ENCODE measurements at regions not wholly inside any gene's neighbourhood (a gene's known extent, or its start where the extent isn't known, plus 50 kb on each side); places are given as distances from the start of the nearest gene placed in this dataset.

DNA sequence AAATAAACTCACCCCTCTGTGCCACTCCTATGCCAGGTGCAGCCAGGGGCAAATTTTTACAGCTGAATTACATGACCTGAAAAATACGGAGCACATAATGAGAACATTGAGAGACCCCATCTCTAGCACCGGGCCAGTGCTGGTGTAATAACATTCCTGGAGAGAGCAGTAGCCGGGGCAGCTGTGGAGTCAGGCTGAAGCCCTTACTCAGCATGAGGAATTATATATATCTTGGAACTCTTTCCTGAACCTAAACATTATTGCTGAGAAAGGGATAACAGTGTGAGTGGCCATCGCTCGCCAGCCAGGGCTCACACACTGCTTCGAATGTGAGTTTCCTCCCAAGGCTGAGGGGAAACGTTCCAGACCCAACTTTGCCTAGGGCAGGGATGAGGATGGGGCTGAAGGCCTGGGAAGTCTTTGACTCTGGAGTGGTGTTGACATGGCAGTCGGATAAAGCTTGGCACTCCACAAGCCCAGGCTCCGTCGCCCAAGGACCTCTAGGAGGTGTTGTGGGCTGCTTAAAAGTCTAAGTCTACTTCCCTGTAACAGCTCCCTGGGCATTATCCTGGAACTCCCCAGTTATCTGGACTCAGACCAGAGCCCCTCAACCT, 269.8 kb downstream of the CDC5L start:
- H3K9me3 Mint-ChIP-seq, result peaks cover 3% of the 10 kb centered on the region
- DNase-seq, result no peak
- intact Hi-C loops (cut with micrococcal nuclease), result no loop called here
- H3K27me3 Mint-ChIP-seq, result peaks cover 14% of the 10 kb centered on the region
- no peak for ATAC-seq (ENCODE audit: low read depth)
- ChIA-PET CTCF (interaction anchor here (1.3 to 6.6 kb wide), 5 partner anchors 18 to 1271 kb away, joined by 3 to 176 read pairs (median 10); no protein-coding TSS in a partner anchor), POLR2A (interaction anchor here (1.7 kb wide), 1 partner anchor 1057 kb away, joined by 3 read pairs; no protein-coding TSS in a partner anchor)
- TF ChIP-seq, protein P1, sequence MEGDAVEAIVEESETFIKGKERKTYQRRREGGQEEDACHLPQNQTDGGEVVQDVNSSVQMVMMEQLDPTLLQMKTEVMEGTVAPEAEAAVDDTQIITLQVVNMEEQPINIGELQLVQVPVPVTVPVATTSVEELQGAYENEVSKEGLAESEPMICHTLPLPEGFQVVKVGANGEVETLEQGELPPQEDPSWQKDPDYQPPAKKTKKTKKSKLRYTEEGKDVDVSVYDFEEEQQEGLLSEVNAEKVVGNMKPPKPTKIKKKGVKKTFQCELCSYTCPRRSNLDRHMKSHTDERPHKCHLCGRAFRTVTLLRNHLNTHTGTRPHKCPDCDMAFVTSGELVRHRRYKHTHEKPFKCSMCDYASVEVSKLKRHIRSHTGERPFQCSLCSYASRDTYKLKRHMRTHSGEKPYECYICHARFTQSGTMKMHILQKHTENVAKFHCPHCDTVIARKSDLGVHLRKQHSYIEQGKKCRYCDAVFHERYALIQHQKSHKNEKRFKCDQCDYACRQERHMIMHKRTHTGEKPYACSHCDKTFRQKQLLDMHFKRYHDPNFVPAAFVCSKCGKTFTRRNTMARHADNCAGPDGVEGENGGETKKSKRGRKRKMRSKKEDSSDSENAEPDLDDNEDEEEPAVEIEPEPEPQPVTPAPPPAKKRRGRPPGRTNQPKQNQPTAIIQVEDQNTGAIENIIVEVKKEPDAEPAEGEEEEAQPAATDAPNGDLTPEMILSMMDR (IDR thresholded peaks at IDR 0.05), result no peak
- no peaks in the 10 kb centered on the region for H3K36me3 Mint-ChIP-seq (ENCODE audit: low read depth)
- no peak overlapping the region for H3K27ac Mint-ChIP-seq
- no peak overlapping the region for H3K4me3 Mint-ChIP-seq
- H3K4me1 Mint-ChIP-seq, result peaks cover 2% of the 10 kb centered on the region

DNA sequence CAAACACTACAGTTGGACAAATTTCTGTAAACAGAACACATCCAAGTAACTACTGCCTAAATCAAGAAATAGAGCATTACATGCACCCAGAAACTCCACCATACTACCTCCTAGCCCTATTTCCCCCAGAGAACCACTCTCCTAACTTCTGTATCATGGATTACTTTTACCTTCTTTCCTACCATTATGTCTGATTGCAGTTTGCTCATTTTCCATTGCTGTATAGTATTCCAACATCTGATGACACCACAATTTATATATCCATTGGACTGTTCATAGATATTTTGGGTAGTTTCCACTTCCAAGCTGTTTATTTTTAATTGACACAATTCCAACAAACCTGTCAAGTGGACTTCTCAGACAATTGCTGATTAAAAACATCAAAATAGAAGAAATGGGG, 271.1 kb downstream of the CDC5L start:
- peaks cover 3% of the 10 kb centered on the region for H3K9me3 Mint-ChIP-seq
- DNase-seq (no peak), ATAC-seq (ENCODE audit: low read depth) (no peak)
- no peak overlapping the region for H3K27ac Mint-ChIP-seq
- H3K4me3 Mint-ChIP-seq, result no peak overlapping the region
- TF ChIP-seq, protein P1 (IDR thresholded peaks at IDR 0.05), result no peak
- peaks cover 10% of the 10 kb centered on the region for H3K27me3 Mint-ChIP-seq
- peaks cover 2% of the 10 kb centered on the region for H3K4me1 Mint-ChIP-seq
- ChIA-PET POLR2A (no interaction called here), CTCF (interaction anchor here (1.4 kb wide), 1 partner anchor 1264 kb away, joined by 3 read pairs; no protein-coding TSS in a partner anchor)
- H3K36me3 Mint-ChIP-seq (ENCODE audit: low read depth), result no peaks in the 10 kb centered on the region
- intact Hi-C loops (cut with micrococcal nuclease), result no loop called here

DNA sequence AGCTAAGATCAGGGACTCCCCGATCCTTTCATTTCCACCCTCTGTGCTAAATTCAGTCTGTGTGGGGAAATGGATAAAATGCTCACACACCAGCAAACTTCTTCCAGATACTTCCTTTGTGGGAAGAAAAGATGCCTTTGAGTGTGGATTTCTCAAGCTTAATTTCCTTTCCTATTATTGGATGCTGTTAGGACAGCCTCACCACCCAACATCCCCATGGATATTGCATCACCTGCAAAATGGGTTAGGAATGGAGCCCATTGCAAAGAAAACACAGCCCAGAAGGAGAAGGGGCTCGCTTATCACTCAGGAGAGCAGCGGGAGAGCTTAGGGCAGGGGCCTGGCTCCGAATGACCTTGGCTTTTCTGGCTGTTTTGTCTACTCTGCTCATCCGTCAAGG, 272.2 kb downstream of the CDC5L start:
- no peak overlapping the region for H3K4me3 Mint-ChIP-seq
- H3K9me3 Mint-ChIP-seq, result peaks cover 3% of the 10 kb centered on the region
- ATAC-seq (ENCODE audit: low read depth) (no peak), DNase-seq (no peak)
- no peak overlapping the region for H3K27ac Mint-ChIP-seq
- CTCF ChIA-PET, result interaction anchor here (0.8 to 1.4 kb wide), 3 partner anchors 10 to 1263 kb away, joined by 3 to 5 read pairs (median 3); no protein-coding TSS in a partner anchor
- no peaks in the 10 kb centered on the region for H3K36me3 Mint-ChIP-seq (ENCODE audit: low read depth)
- TF ChIP-seq, protein P1 (IDR thresholded peaks at IDR 0.05), result no peak
- peaks cover 2% of the 10 kb centered on the region for H3K4me1 Mint-ChIP-seq
- H3K27me3 Mint-ChIP-seq, result peaks cover 10% of the 10 kb centered on the region
- intact Hi-C loops (cut with micrococcal nuclease), result no loop called here
- POLR2A ChIA-PET, result interaction anchor here (0.6 kb wide), 1 partner anchor 14 kb away, joined by 3 read pairs; no protein-coding TSS in a partner anchor

DNA sequence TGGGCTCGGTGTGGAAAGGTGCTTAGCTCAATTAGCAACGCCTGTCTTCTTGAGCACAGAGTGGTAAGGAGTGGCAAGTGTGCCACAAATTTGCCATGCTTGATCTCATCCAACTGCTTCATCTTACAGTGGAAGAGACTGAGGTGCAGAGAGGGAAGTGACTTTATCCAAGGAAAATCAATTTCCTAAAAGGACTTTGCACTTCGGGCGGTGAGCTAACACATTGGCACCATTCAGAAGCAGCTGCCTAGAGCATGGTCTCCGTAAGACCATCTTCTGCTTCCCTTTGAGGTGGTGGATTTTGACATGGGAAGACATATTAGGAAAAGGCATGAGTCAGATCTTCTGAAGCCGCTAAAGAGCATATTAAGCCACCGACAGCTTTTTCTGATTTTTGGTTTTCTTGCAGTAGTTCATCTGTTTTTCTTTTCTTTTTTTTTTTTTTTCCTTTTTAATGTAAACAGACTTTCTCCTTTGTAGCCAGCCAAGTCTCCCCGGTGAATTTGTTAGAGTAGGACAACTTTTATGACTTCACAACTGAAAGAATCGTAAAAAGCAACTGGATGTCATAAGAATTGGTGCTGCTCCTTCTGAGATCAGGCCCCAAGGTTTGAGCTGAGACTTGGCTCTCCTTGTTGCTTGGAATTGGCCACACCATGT, 273.2 kb downstream of the CDC5L start:
- H3K27ac Mint-ChIP-seq, result no peak overlapping the region
- TF ChIP-seq, protein P1 (IDR thresholded peaks at IDR 0.05), result no peak
- peaks cover 4% of the 10 kb centered on the region for H3K27me3 Mint-ChIP-seq
- H3K9me3 Mint-ChIP-seq, result peaks cover 3% of the 10 kb centered on the region
- H3K36me3 Mint-ChIP-seq (ENCODE audit: low read depth), result no peaks in the 10 kb centered on the region
- H3K4me3 Mint-ChIP-seq, result no peak overlapping the region
- ChIA-PET CTCF (interaction anchor here (1.2 to 1.6 kb wide), 2 partner anchors 1054 to 1262 kb away, joined by 5 to 6 read pairs; no protein-coding TSS in a partner anchor), POLR2A (interaction anchor here (0.6 kb wide), 2 partner anchors 15 to 19 kb away, joined by 3 read pairs; no protein-coding TSS in a partner anchor)
- no peak for ATAC-seq (ENCODE audit: low read depth)
- H3K4me1 Mint-ChIP-seq, result no peaks in the 10 kb centered on the region
- intact Hi-C loops (cut with micrococcal nuclease), result no loop called here
- no peak for DNase-seq
